Islet precursor cell (in vitro differentiated cells): ENCODE measurements at regions not wholly inside any gene's neighbourhood (a gene's known extent, or its start where the extent isn't known, plus 50 kb on each side); places are given as distances from the start of the nearest gene placed in this dataset.
"Not testable (repeated sequence)": the region's sequence is repeated elsewhere in the genome, so short reads cannot be mapped to it uniquely, and the experiment has no call there.

Source experiments
- DNase-seq: peaks from one replicate; pipeline ENCODE4 v3.0.0-alpha.2; 2018

DNA sequence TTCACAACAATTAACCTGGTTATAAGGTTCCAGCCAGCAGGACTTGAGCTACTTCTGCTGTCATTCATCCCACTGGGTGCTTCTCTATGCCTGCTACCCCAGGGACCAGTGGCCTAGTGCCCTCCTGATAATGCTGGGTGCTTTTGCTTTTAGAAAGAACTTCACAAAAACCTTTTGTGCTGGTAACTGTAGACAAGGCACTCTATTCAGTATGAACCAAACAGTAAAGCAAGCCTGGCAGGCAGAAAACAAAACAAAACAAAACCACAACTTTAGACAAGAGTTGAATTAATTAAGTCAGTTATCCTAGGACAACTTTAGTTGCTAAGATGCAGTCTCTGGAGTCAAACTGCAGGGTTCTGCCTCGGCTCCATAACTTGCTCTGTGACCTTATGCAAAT, 61.9 kb upstream of the ADGRL2 start:
- DNase-seq: no peak

DNA sequence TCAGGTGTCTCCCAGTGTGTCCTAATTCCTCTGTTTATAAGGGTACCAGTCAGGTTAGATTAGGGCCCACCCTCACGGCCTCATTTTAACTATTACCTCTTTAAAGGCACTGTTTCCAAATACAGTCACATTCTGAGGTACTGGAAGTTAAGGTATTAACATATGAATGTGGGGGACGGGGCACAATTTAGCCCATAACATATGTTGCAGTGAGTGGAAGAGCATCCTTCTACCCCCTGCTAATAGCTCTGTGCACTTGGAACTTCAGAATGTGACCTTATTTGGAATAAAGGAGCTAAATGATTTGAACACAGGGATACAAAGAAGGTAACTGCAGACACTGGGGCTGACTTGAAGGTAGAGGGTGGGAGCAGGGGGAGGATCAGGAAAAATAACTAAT, 67.3 kb upstream of the ADGRL2 start:
- DNase-seq: no peak

DNA sequence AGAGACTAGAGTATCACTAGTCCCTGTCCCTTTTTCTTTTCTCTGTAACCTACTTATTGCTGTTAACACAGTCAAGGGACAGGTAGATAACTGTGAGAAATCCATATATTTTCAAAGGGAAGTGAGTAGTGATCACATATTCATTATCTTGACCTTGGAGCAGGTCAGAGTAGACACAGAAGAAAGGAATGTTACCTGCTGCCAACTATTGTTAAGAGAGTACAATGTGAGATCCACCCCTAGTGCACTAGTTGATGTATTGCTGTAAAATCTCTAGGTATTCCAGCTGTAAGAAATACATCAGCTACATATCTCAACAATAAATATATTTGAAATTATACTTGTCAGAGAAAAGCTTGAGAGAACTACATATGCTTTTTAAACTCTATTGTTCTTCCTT, 68.7 kb upstream of the ADGRL2 start:
- DNase-seq: no peak

DNA sequence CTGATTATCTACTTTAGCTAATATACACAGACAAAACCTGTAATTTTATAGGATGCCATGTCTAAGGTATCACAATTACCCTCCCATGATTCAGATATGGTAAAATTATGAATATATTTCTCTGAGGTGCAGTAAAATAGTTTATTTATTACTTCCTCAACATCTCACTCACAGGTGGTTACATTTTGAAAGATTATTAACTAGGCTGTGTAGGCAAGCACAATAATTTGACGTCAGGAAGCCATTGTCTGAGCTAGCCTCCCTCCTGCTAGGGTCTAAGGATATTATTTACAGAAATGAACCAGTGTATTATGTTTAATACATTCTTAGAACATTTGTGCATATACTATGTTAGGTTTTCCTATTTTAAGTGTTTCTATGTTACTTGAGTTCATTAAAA, 69.9 kb upstream of the ADGRL2 start:
- DNase-seq: no peak

DNA sequence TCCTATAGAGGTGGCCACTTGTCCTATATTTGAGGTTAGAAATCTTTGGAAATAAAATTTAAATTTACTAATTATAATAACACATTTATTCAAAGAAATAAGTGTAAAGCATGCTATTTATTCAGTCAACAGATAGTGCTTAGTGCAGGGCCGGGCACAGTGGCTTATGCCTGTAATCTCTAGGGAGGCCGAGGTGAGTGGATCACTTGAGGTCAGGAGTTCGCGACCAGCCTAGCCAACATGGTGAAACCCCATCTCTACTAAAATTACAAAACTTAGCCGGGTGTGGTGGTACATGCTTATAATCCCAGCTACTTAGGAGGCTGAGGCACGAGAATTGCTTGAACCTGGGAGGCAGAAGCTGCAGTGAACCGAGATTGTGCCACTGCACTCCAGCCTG, 70.4 kb upstream of the ADGRL2 start:
- DNase-seq: not testable (repeated sequence)

DNA sequence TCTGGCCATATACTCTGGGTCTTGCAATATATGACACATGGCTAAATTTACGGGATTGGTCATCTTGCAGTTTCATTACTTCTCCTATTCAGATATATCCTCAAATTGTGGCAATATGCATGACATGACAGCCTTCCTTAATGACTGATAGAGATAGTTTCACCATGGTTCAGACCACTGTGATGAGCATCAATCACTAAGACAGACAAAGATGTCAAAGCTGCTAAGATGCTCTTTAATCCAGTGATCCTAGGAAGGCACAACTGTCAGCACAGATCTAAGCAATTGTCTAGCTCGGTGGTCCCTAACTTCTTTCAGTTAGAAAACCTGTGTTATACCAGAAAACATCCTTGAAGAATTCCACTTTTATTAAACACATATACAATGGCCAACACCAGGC, 70.9 kb upstream of the ADGRL2 start:
- DNase-seq: no peak

DNA sequence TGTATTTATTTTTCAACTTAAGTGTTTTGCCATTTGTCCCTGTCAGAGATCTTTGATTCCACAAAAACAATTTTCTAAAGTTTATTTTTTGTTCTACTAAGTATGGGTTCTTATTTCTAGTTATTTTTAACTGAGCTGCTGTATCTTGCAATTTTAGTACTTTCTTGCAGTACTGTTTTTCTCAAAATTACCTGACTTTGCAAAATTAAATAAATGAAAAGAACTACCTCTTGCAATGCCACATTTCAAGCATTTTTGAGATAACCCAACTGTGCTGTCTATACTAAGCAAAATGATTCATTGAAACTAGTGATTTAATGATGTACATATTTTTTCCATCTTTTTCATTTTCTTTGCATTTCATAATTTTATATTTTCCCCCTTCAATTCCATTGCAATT, 71.5 kb upstream of the ADGRL2 start:
- DNase-seq: no peak

DNA sequence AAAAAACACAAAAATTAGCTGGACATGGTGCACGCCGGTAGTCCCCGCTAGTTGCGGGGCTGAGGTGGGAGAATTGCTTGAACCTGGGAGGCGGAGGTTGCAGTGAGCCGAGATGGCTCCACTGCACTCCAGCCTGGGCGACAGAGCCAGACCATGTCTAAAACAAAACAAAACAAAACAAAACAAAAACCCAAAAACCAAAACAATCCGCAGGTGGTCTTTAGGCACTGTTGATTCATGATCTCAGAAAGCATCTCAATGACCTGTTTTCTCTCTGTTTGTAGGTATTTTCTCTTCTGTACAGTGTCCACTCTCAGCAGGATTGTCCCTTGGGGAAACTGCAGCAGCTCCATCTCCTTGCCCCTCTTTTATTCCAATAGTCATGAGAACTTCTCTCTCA, 74.9 kb upstream of the ADGRL2 start:
- DNase-seq: no peak

DNA sequence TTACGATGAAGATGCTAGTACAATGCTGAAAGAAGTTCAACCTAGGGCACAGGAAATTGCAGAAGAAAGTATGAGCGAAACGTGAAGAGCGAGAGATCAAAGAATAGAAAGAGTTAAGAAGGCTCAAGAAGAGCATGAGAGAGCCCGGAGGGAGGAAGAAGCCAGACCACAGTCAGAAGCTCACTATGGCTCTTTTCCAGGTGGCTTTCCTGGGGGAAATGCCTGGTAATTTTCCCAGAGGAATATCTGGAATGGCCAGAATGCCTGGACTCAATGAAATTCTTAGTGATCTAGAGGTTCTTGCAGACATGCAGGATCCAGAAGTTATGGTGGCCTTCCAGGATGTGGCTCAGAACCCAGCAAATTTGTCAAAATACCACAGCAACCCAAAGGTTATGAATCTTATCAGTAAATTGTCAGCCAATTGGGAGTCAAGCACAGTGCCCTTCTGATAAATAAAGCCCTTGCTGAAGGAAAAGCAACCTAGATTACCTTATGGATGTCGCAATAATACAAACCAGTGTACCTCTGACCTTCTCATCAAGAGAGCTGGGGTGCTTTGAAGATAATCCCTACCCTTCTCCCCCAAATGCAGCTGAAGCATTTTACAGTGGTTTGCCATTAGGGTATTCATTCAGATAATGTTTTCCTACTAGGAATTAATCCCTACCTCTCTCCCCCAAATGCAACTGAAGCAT, 78.0 kb upstream of the ADGRL2 start:
- not testable (repeated sequence) for DNase-seq

DNA sequence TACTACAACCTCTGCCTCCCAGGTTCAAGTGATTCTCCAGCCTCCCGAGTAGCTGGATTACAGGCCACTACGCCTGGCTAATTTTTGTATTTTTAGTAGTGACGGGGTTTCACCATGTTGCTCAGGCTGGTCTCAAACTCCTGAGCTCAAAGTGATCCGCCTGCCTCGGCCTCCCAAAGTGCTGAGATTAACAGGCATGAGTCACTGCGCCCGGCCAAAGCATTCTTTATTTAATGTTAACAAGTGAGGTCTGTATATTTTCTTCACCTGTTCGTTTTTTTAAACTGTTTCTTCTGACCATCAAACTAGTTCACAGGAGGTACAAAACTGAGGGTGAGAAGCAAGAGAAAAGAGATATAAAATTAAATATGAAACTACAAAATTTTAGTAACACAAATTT, 80.5 kb upstream of the ADGRL2 start:
- DNase-seq: not testable (repeated sequence)

DNA sequence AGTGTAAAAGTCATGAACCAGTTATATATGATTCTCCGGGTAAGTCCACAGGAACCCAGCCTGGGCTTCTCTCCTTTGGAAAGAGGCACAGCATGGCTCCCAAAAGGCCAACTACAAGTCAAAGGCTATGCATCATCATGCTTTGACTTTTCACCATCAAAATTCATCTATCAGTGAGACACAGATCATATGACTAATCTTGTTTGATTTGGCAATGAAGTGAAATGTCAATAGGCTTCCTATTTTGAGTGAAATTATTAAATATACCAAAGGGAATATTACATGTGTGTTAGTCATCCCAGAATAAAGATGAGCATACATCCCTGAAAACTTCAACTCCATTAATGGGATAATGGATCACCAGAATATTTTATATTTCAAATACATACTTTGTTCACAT, 83.5 kb upstream of the ADGRL2 start:
- no peak for DNase-seq

DNA sequence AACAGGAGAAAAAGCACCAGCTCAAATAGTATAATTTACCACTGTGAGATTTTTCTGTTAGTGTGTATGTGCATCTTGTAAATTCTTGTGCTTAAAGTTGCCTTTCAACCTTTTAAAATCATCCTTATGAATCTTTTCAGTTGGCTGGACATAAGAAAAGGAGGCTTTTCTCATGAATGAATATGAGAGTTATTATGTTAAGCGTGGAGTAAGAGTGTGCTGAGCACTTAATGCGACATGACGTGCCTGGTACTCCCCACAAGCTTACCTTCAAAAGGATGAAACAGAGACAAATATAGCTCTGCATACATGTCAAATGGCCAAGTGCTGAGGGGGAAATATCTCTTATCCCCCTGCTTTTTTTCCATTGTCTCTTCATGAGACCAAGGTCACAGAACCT, 85.3 kb upstream of the ADGRL2 start:
- DNase-seq: no peak

DNA sequence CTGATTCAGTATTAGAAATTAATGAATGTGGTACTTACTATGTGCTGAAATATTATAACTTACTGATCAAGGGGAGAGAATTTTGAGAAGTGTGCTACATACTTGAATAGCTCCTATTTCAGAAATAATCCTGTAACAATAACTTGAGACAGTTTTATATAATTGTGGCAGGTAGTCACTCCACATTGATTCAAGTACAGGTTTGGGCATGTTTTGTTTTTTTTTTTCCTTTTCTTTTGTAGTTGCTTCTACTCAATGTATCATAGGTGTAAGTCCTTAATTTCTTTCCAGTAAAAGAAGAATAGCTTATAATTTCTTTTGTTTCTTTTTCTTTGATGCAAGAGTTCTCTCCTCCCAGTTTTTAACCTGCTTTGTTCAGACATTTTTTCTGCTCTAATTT, 86.1 kb upstream of the ADGRL2 start:
- DNase-seq: no peak

DNA sequence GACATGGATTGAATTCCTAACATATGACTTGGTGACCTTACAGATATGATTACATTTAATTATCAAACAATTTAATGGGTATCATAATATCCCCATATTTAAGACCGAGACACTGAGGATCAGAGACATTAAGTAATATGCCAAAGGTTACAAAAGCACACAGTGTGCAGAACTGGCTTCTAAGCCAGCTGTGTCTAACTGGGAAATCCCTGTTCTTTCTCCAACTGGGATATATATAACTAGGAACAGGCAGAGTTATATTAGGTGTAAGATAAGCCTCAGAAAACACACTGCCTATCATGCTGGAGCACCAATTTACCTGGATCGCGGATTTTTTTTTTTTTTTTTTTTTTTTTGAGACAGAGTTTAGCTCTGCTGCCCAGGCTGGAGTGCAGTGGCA, 88.3 kb upstream of the ADGRL2 start:
- DNase-seq: no peak

DNA sequence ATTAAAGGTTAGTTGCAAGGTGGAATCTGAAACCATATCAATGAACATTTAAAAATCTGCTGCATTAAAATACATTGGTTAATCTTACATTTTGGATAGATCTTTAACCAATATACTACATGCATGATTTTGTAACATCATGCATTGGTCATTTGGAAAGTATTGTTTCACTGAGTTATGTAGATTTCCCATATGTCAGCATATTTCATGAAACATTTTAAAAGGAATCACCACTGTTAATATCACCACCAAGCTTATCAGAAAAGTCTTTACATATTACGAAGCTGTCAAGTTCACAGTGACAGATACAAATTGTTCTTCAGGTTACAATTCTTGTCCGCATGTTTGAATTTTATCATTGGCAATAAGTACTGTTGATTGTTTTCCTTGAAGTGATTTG, 89.9 kb upstream of the ADGRL2 start:
- no peak for DNase-seq

DNA sequence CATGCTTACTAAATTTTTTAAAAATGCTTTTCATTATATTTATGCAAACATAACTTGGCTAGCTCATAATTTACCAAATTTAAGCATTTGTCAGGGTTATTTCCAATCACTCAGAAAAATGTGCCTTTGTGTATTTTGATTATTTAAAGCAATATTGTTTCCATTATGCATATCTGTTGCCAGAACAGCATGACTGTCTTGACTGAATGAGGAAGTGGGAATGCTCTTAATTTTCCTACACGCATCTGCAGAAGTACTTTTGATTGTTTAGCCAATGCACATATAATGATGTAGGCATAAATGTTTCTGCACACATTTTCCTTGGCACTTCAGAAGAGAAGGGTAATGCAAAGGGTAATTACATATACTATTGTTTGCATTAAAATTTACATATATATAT, 92.5 kb upstream of the ADGRL2 start:
- DNase-seq: no peak

DNA sequence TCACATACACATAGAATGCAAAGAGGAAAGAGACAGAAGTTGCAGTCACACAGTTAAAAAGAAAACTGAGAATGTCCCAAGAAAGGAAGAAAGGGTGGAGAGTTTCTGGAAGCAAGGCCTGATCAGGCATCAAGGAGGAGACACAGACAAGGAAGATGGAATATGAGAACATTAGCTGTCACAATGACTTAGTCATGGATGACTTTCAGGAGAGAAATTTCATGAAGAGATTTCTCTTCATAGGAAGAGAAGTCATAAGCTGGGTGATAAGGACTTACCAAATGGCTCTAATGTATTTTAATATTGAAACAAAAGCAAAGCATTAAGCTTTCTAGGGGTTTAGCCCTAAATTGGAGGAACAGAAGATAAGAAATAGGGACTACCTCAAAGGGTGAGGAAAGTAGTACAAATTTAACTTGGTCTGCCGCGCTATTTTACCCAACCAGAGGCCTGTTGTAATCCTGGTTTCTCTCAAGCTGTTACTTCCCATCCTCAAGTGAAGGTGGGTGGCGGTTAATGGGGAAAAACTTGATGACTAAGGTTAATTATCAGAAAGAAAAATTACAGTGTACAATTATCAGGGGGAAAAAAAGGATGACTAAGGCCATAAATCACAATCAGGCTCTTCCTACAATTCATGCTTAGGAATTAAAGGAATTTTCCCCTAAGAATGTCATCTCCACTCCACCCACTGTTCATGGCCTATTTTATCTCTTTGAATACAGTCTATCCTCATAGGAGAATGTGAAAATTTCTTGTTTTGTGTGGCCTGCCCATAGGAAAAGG, 93.9 kb upstream of the ADGRL2 start:
- DNase-seq: peak; percentile 64

DNA sequence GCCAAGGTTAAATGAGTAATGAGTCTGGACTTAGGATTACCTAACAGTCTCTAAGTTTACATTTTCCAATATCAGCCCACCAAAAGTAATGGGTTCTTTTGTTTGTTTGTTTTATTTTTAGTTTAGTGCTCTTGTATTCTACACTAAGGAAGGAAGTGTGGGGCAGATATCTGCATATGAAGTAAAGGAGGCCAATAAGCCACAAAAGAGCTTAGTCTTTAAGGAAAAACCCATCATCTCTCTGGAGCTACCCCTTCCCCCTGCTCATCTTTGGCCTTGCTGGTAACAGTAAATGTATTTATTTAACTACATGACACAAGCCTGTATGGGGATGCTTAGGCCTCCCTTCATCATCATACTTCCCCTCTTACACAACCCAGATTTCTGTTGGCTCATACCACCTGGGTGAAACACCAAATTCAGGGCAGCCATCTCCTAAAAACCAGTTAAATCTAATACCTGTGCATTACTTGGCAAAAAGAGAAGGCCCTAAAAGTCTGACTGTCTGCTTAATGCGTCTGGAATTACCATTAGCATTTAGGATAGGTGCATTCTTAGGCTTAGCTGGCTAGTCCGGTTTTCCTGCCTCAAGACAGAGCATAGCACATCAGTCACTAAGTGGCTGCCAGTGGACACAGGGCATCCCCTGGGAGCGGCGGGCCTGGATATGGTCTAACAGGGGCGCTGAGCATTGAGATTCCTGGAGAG, 96.8 kb upstream of the ADGRL2 start:
- DNase-seq: peak; percentile 99

DNA sequence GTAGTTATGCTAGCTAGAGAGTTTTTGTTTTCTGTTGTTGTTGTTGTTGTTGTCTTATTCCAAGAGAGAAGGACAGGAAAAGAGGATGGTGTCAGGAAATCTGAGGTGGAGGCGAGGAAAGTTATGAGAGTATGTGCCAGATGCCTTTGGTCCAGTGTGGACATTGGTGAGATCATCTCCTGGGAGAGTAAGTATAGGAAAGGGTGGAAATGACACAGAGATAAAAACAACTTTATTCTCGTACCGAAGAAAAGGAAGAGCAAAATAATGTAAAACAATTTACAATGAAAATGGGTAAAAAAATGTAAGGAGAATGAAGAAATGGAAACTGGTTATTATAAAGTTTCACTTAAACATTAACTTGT, 97.4 kb upstream of the ADGRL2 start:
- DNase-seq: no peak

DNA sequence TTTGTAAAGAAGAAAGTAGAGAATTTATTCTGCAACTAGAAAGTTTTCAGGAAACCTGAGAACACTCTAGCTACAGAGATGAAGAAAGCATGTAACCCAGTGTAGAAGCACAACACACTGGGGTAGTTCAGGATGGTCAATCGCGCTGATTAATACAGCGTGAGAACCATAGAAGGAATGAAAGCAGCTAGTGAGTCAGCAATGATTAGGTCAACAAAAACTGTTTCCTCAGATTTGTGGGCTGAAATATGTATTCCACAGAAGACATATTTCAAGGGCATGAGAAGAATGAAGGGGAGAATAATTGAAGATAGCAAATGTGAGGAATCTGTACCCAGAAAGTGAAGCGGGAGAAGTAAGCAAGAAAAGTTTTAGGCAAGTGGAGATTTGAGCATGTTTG, 97.8 kb upstream of the ADGRL2 start:
- DNase-seq: no peak

DNA sequence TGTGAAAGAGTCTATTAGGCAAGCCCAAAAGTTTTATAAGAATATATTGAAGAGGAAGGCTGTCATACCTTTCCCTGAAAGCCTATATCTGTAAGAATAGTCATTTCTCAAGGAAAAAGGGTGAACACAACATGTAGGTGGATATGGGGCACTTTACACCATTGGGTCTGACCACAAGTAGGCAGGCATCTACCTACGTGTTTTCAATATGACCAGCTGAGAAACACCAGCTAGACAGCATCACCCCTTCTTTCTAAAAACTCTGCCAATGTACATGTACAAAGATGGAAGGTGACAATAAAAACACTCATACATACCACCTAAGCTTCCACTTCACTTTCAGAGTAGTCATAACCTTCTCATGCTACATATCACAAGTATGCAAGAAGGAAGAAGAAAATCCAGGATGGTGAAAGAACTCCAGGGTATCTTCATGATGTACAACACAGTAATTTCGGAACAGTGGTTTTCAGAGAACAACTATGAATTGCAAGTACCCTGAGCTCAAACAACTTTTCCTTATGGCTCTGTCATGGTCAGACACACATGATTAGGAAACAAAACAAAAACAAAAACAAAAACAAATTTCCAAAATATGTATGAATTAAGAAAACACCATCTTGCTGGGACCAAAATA, 98.5 kb upstream of the ADGRL2 start:
- DNase-seq: no peak

DNA sequence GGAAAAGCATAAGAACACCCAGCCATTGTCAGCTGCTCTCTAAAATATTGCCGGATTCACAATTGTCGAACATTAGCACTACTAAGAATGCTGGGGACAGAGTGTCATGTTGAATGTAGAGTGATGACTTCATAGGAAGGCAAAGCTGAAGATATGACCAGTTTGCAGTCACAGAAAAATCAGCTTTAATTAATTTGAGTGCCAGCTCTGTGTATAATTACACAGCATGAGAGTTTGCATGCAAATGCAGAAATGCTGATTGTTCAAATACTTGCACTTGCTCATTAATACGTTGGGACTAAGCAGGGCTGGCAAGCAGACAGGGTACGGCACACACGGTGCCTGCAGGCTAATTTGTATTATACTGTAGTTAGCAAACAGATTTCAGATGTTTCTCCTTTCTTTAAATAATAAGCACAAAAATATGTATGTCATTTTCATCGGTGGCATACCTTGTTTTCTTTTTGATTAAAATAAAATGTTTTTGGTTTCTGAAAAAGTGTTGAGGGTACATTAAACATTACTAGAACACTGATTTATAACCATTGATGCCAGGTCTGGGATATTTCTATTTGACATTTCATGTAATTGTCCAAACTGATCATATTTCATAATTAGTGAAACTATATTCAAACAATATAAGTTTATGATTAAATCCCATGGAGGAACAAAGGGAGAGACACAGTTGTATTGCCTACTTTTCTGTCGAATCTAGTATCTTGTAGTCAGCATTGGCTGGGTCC, 99.8 kb upstream of the ADGRL2 start:
- no peak for DNase-seq

DNA sequence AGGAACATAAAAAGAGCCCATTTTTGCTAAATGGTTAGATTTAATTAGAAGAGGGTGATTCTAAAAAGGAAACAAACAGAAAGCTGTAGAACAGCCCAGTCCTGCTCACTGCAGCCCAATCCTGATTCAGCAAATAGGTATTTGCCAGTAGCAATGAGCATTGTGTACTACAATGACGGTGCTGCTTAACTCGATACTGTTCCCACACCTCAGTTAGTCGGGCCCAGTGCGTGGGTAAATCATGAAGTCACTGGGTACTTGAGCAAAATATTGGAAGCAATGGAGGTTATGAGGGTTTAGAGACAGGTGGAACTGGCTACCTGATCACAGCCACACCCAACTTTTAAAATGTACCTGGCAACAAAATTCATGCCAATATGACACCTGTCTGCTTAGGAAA, 101.5 kb upstream of the ADGRL2 start:
- peak; percentile 91 for DNase-seq
